GM12878 (cell line): ENCODE measurements at regions not wholly inside any gene's neighbourhood (a gene's known extent, or its start where the extent isn't known, plus 50 kb on each side); places are given as distances from the start of the nearest gene placed in this dataset.

Experiments used
- CTCF ChIP-seq, 3 experiments: IDR thresholded peaks in 2 of 3; conservative IDR thresholded peaks in 1 of 3; 2 replicates each; pipeline ENCODE4 v1.5.1; 2011; ENCODE audit warnings: low read depth in 3 of 3, low read length in 3 of 3, mild to moderate bottlenecking in 3 of 3, control low read depth in 2 of 3, moderate library complexity in 2 of 3, inconsistent platforms in 1 of 3, mixed read lengths in 1 of 3; ENCODE audit not compliant: control insufficient read depth in 2 of 3, insufficient read depth in 1 of 3; ENCODE audit errors: extremely low read depth in 1 of 3
- E2F8 ChIP-seq: fragments of 450-650 bp; IDR thresholded peaks from 2 replicates; pipeline ENCODE4 v1.6.1; 2018; ENCODE audit warnings: mild to moderate bottlenecking, low read depth, moderate library complexity; ENCODE audit not compliant: partially characterized antibody
- EP300 ChIP-seq, 2 experiments: fragments of 150-350 bp in 1 of 2; IDR thresholded peaks; 2 replicates each; pipeline ENCODE4 v1.6.1; 2011 to 2012; ENCODE audit warnings: low read depth in 2 of 2, low read length in 2 of 2, borderline replicate concordance in 1 of 2, improper control_type of control experiment in 1 of 2, inconsistent platforms in 1 of 2; ENCODE audit not compliant: control insufficient read depth in 1 of 2
- POLR2AphosphoS5 ChIP-seq: IDR thresholded peaks from 2 replicates; pipeline ENCODE4 v1.6.1; 2011; ENCODE audit warnings: mild to moderate bottlenecking, low read length, inconsistent platforms
- ZZZ3 ChIP-seq: IDR thresholded peaks from 2 replicates; pipeline ENCODE4 v1.6.1; 2011; ENCODE audit warnings: low read depth; ENCODE audit not compliant: control insufficient read depth, insufficient read length

- TF ChIP-seq E2F8 (no peak), EP300 (IDR thresholded peaks at IDR 0.05; ENCODE audit: borderline replicate concordance in 1 of 2, control insufficient read depth in 1 of 2, low read depth in 2 of 2, low read length in 2 of 2) (no peak), ZZZ3 (no peak), POLR2AphosphoS5 (no peak), CTCF (IDR thresholded peaks at IDR 0.05 in 2 of 3, conservative IDR thresholded peaks at IDR 0.05 in 1 of 3; ENCODE audit: control insufficient read depth in 2 of 3, extremely low read depth in 1 of 3, insufficient read depth in 1 of 3, low read depth in 3 of 3, low read length in 3 of 3) (no peak)
Measured at GRCh38 chr13:47372751-47373150, 475.9 kb upstream of the HTR2A start.
